Fibroblast of lung (primary cell): ENCODE measurements at regions not wholly inside any gene's neighbourhood (a gene's known extent, or its start where the extent isn't known, plus 50 kb on each side); places are given as distances from the start of the nearest gene placed in this dataset.

Experiments used
- DNase-seq, 2 donors: peaks; one replicate each; pipeline versions ENCODE4 v3.0.0 to v3.0.0-alpha.2; 2010; ENCODE audit warnings: low read depth in 2 of 2
- H2AFZ ChIP-seq: 2 replicates; pipeline ENCODE4 v1.5.1; 2012; ENCODE audit warnings: low read length, control low read depth, inconsistent platforms
- H3K27ac ChIP-seq: 2 replicates; pipeline ENCODE4 v1.5.1; 2011; ENCODE audit warnings: low read length, control low read depth; ENCODE audit not compliant: insufficient read depth
- H3K27me3 ChIP-seq: 2 replicates; pipeline ENCODE4 v1.5.1; 2011; ENCODE audit warnings: mild to moderate bottlenecking, low read length; ENCODE audit not compliant: control insufficient read depth, insufficient read depth
- H3K36me3 ChIP-seq: 2 replicates; pipeline ENCODE4 v1.5.1; 2011; ENCODE audit warnings: low read length; ENCODE audit not compliant: control insufficient read depth, insufficient read depth
- H3K4me1 ChIP-seq: 2 replicates; pipeline ENCODE4 v1.5.1; 2011; ENCODE audit warnings: low read length; ENCODE audit not compliant: control insufficient read depth, insufficient read depth; ENCODE audit errors: extremely low read depth
- H3K4me2 ChIP-seq: 2 replicates; pipeline ENCODE4 v1.5.1; 2011; ENCODE audit warnings: low read length, control low read depth; ENCODE audit not compliant: insufficient read depth; ENCODE audit errors: extremely low read depth
- H3K4me3 ChIP-seq, 4 experiments: fragments of 200-600 bp in 1 of 4; sonication (generic) in 1 of 4; replicated peaks in 1 of 4; 2 replicates each; pipeline ENCODE4 v1.5.1; 2011 to 2016; ENCODE audit warnings: low read length in 4 of 4, low read depth in 3 of 4, mild to moderate bottlenecking in 3 of 4, control low read depth in 2 of 4, inconsistent platforms in 1 of 4, mixed read lengths in 1 of 4; ENCODE audit not compliant: insufficient read depth in 1 of 4; ENCODE audit errors: control extremely low read depth in 1 of 4
- H3K79me2 ChIP-seq: 2 replicates; pipeline ENCODE4 v1.5.1; 2012; ENCODE audit warnings: mild to moderate bottlenecking, low read length, inconsistent platforms; ENCODE audit not compliant: control insufficient read depth, insufficient read depth
- H3K9ac ChIP-seq: 2 replicates; pipeline ENCODE4 v1.5.1; 2011; ENCODE audit warnings: mild to moderate bottlenecking, low read length, control low read depth; ENCODE audit not compliant: insufficient read depth
- H3K9me3 ChIP-seq: 2 replicates; pipeline ENCODE4 v1.5.1; 2012; ENCODE audit warnings: low read depth, low read length; ENCODE audit not compliant: control insufficient read depth, insufficient read depth
- H4K20me1 ChIP-seq: 2 replicates; pipeline ENCODE4 v1.5.1; 2011; ENCODE audit warnings: low read length; ENCODE audit not compliant: control insufficient read depth, insufficient read depth; ENCODE audit errors: extremely low read depth
- EZH2 ChIP-seq: IDR thresholded peaks from 2 replicates; pipeline ENCODE4 v1.5.1; 2012; ENCODE audit warnings: low read length, control low read depth, mild to moderate bottlenecking; ENCODE audit errors: missing control alignments
- TF ChIP-seq, protein P1 (sequence below), 2 donors: IDR thresholded peaks in 1 of 2; conservative IDR thresholded peaks in 1 of 2; 1 replicate in 1 of 2; 2 replicates in 1 of 2; pipeline ENCODE4 v1.5.1; 2011 to 2012; ENCODE audit warnings: low read length in 2 of 2, control low read depth in 1 of 2, inconsistent platforms in 1 of 2, low read depth in 1 of 2, mild to moderate bottlenecking in 1 of 2

DNA sequence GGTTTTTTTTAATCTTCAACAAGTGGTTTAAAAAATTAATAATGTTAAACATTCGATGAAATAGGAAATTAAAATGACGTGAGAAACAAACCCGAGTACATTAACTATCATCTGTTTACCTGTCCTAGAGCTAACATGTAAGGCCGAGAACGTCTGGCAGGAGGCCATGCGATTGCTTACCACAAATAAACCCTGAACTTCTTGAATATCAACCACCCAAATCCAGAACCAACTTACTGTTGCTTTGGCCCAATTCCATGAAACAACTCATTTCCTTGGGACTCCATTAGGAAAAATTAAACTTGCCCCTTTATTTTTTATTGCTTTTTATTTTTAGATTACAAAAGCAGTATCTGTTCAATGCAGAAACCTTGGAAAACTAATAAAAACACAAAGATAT is 228.9 kb upstream of the IRS2 start:
- H4K20me1 ChIP-seq, result no peaks in the 10 kb centered on the region
- H3K4me2 ChIP-seq, result no peak overlapping the region
- no peaks in the 10 kb centered on the region for H3K79me2 ChIP-seq
- no peaks in the 10 kb centered on the region for H3K27me3 ChIP-seq
- peaks cover 31% of the 10 kb centered on the region for H3K4me1 ChIP-seq
- no peak overlapping the region for H3K9ac ChIP-seq
- no peaks in the 10 kb centered on the region for H3K36me3 ChIP-seq
- no peak overlapping the region for H3K27ac ChIP-seq
- no peaks in the 10 kb centered on the region for H3K9me3 ChIP-seq
- no peak for TF ChIP-seq EZH2
- TF ChIP-seq, protein P1, sequence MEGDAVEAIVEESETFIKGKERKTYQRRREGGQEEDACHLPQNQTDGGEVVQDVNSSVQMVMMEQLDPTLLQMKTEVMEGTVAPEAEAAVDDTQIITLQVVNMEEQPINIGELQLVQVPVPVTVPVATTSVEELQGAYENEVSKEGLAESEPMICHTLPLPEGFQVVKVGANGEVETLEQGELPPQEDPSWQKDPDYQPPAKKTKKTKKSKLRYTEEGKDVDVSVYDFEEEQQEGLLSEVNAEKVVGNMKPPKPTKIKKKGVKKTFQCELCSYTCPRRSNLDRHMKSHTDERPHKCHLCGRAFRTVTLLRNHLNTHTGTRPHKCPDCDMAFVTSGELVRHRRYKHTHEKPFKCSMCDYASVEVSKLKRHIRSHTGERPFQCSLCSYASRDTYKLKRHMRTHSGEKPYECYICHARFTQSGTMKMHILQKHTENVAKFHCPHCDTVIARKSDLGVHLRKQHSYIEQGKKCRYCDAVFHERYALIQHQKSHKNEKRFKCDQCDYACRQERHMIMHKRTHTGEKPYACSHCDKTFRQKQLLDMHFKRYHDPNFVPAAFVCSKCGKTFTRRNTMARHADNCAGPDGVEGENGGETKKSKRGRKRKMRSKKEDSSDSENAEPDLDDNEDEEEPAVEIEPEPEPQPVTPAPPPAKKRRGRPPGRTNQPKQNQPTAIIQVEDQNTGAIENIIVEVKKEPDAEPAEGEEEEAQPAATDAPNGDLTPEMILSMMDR (conservative IDR thresholded peaks at IDR 0.05 in 1 of 2, IDR thresholded peaks at IDR 0.05 in 1 of 2; ENCODE audit: low read depth in 1 of 2, low read length in 2 of 2), result no peak
- H2AFZ ChIP-seq, result no peak overlapping the region
- no peak overlapping the region for H3K4me3 ChIP-seq
- peak; percentile 55 to 56 for DNase-seq

DNA sequence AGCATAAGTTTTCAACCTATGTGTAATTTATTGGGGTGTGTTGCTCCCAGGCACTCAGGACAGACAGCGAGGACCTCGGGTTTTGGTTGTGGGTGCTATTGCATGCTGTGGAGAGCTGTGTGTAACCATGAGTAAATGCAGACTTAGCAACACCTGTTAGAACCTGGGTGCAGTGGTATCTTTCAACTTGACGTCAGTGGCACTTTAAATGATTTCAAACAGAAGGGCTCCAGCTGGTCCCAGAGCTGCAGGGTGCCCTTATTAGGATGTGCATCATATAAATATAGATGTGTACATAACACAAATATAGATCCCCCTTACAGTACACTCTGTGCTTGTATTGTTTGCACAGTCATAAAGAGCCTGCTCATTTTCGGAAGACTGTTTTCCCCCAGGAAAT is 228.3 kb upstream of the IRS2 start:
- Histone ChIP-seq H4K20me1 (no peaks in the 10 kb centered on the region), H3K4me1 (peaks cover 31% of the 10 kb centered on the region), H3K36me3 (no peaks in the 10 kb centered on the region), H3K79me2 (no peaks in the 10 kb centered on the region), H3K4me2 (no peak overlapping the region), H3K27me3 (no peaks in the 10 kb centered on the region), H3K27ac (no peak overlapping the region), H3K9ac (no peak overlapping the region), H2AFZ (no peak overlapping the region), H3K9me3 (no peaks in the 10 kb centered on the region), H3K4me3 (no peak overlapping the region)
- TF ChIP-seq, protein P1 (conservative IDR thresholded peaks at IDR 0.05 in 1 of 2, IDR thresholded peaks at IDR 0.05 in 1 of 2; ENCODE audit: low read depth in 1 of 2, low read length in 2 of 2), result no peak
- no peak for TF ChIP-seq EZH2
- DNase-seq, result peak in 1 of 2 donors; percentile 75

GRCh38 chr13:110012102-110012739 is 225.8 kb upstream of the IRS2 start:
- TF ChIP-seq EZH2, result no peak
- TF ChIP-seq, protein P1 (conservative IDR thresholded peaks at IDR 0.05 in 1 of 2, IDR thresholded peaks at IDR 0.05 in 1 of 2; ENCODE audit: low read depth in 1 of 2, low read length in 2 of 2), result no peak
- DNase-seq, result peak; percentile 92 to 100
- Histone ChIP-seq H3K4me2 (peak overlapping the region; percentile 17), H3K9ac (no peak overlapping the region), H4K20me1 (no peaks in the 10 kb centered on the region), H3K4me3 (no peak overlapping the region), H3K4me1 (peaks cover 21% of the 10 kb centered on the region), H3K27me3 (no peaks in the 10 kb centered on the region), H3K9me3 (no peaks in the 10 kb centered on the region), H3K27ac (peak overlapping the region; percentile 74), H3K36me3 (no peaks in the 10 kb centered on the region), H2AFZ (no peak overlapping the region), H3K79me2 (no peaks in the 10 kb centered on the region)
